ENCODE measurements at regions not wholly inside any gene's neighbourhood (a gene's known extent, or its start where the extent isn't known, plus 50 kb on each side); places are given as distances from the start of the nearest gene placed in this dataset.

GRCh38 chr15:69996321-69997160 lies 101.2 kb downstream of the TLE3 start:
- ATAC-seq (no peak), FAIRE-seq (no peak), DNase-seq (ENCODE audit: low read depth in 1 of 2, low spot score in 1 of 2) (no peak)
- Histone ChIP-seq H3K27ac (no peak overlapping the region), H3K4me3 (no peak overlapping the region), H3K4me2 (no peak overlapping the region), H3K9me3 (no peaks in the 10 kb centered on the region), H3K4me1 (0 out of 3 replicates have a peak, but pooled peaks cover 6% of the 10 kb centered on the region)
- 70% methylated on average over 15 of the region's 15 CpGs for WGBS (ENCODE audit: missing lambda C conversion rate)
- POLR2A ChIA-PET: no interaction called here
- CTCF ChIA-PET: no interaction called here
- TF ChIP-seq RCOR1 (IDR thresholded peaks at IDR 0.05; ENCODE audit: low read depth, low read length): no peak
- no peak for TF ChIP-seq TFCP2L1 (CRISPR knock-in tag; IDR thresholded peaks at IDR 0.05)
- no peak for TF ChIP-seq MAFK (IDR thresholded peaks at IDR 0.05; ENCODE audit: partially characterized antibody)
- TF ChIP-seq SMC3 (IDR thresholded peaks at IDR 0.05): no peak
- TF ChIP-seq POLR2AphosphoS2 (conservative IDR thresholded peaks at IDR 0.05; ENCODE audit: low read length): no peak
- no peak for TF ChIP-seq HEYL (CRISPR knock-in tag; IDR thresholded peaks at IDR 0.05)
- no peak for TF ChIP-seq HDAC2 (IDR thresholded peaks at IDR 0.05)
- no peak for TF ChIP-seq FOSB (CRISPR knock-in tag; IDR thresholded peaks at IDR 0.05)
- no peak for TF ChIP-seq USF2 (IDR thresholded peaks at IDR 0.05)
- TF ChIP-seq NR3C1 (IDR thresholded peaks at IDR 0.05): no peak
- no peak for TF ChIP-seq HMGXB4 (CRISPR knock-in tag; IDR thresholded peaks at IDR 0.05; ENCODE audit: borderline replicate concordance)
- no peak for TF ChIP-seq FOSL2 (IDR thresholded peaks at IDR 0.05)
- no peak for TF ChIP-seq FOSL2 (CRISPR knock-in tag; IDR thresholded peaks at IDR 0.05)
- no peak for TF ChIP-seq TP53 (CRISPR knock-in tag; IDR thresholded peaks at IDR 0.05)

GRCh38 chr15:69997161-69997485 lies 100.6 kb downstream of the TLE3 start:
- no peak for FAIRE-seq
- peaks cover 4% of the 10 kb centered on the region; the same call in 2 of the 3 replicates for H3K9me3 ChIP-seq
- TF ChIP-seq NR3C1 (IDR thresholded peaks at IDR 0.05) (no peak), CHD4 (IDR thresholded peaks at IDR 0.05; ENCODE audit: borderline replicate concordance) (no peak), JUN (IDR thresholded peaks at IDR 0.05) (no peak), RNF2 (IDR thresholded peaks at IDR 0.05; ENCODE audit: borderline replicate concordance, low read depth) (no peak), ZNF302 (CRISPR knock-in tag; IDR thresholded peaks at IDR 0.05) (no peak), SMC3 (IDR thresholded peaks at IDR 0.05) (no peak), CBX2 (IDR thresholded peaks at IDR 0.05; ENCODE audit: borderline replicate concordance, low read depth) (no peak), HOXB13 (CRISPR knock-in tag; IDR thresholded peaks at IDR 0.05; ENCODE audit: low read depth) (no peak), BHLHE40 (IDR thresholded peaks at IDR 0.05; ENCODE audit: low read depth, low read length) (no peak), KDM1A (IDR thresholded peaks at IDR 0.05; ENCODE audit: low read depth) (no peak), REST (IDR thresholded peaks at IDR 0.05) (no peak), E2F6 (IDR thresholded peaks at IDR 0.05; ENCODE audit: borderline replicate concordance, low read depth) (no peak), RFX5 (IDR thresholded peaks at IDR 0.05) (no peak), NFE2L2 (conservative IDR thresholded peaks at IDR 0.05; ENCODE audit: low read length) (no peak)
- DNase-seq (ENCODE audit: low read depth in 1 of 2, low spot score in 1 of 2): no peak
- H3K27ac ChIP-seq: no peak overlapping the region
- WGBS (ENCODE audit: missing lambda C conversion rate): 74% methylated on average over 10 of the region's 10 CpGs
- CTCF ChIA-PET: no interaction called here
- H3K4me3 ChIP-seq: no peak overlapping the region
- ATAC-seq: no peak
- POLR2A ChIA-PET: no interaction called here
- no peak overlapping the region for H3K4me2 ChIP-seq
- 0 out of 3 replicates have a peak, but pooled peaks cover 6% of the 10 kb centered on the region for H3K4me1 ChIP-seq
